ENCODE measurements at regions not wholly inside any gene's neighbourhood (a gene's known extent, or its start where the extent isn't known, plus 50 kb on each side); places are given as distances from the start of the nearest gene placed in this dataset.

- no peak for TF ChIP-seq CTCF (IDR thresholded peaks at IDR 0.05)
- Histone ChIP-seq H3K36me3 (ENCODE audit: insufficient read depth, low read length) (no peaks in the 10 kb centered on the region), H3K27me3 (ENCODE audit: control insufficient read depth in 1 of 2, insufficient read depth in 2 of 2, low read length in 2 of 2) (peaks cover 0 to 2% of the 10 kb centered on the region in 2 experiments), H3K27ac (ENCODE audit: low read depth in 1 of 2, low read length in 2 of 2) (no peak overlapping the region), H3K9me3 (ENCODE audit: control insufficient read depth in 1 of 2, insufficient read depth in 1 of 2, low read length in 2 of 2) (no peaks in the 10 kb centered on the region), H3K4me1 (ENCODE audit: insufficient read depth, low read length) (no peaks in the 10 kb centered on the region), H3K4me3 (ENCODE audit: low read length) (no peak overlapping the region)
- ATAC-seq (ENCODE audit: poor library complexity) (no peak), DNase-seq (no peak)
- no peak overlapping the region for H3K27ac Mint-ChIP-seq
- H3K9me3 Mint-ChIP-seq = no peaks in the 10 kb centered on the region
- H3K27me3 Mint-ChIP-seq = peaks cover 21% of the 10 kb centered on the region
- POLR2A ChIA-PET = no interaction called here
- CTCF ChIA-PET = no interaction called here
- H3K36me3 Mint-ChIP-seq (ENCODE audit: low read depth) = no peaks in the 10 kb centered on the region
- no peak overlapping the region for H3K4me3 Mint-ChIP-seq
- intact Hi-C loops (cut with DNase I, micrococcal nuclease) = no loop called here
- H3K4me1 Mint-ChIP-seq (ENCODE audit: low read depth) = no peaks in the 10 kb centered on the region
Observed at GRCh38 chr12:46892887-46893286, 67.1 kb upstream of the SLC38A4 start.

GRCh38 chr12:46893434-46893833 is 67.6 kb upstream of the SLC38A4 start:
- intact Hi-C loops (cut with DNase I, micrococcal nuclease) = no loop called here
- DNase-seq (no peak), ATAC-seq (ENCODE audit: poor library complexity) (no peak)
- H3K27ac ChIP-seq (ENCODE audit: low read depth in 1 of 2, low read length in 2 of 2) = no peak overlapping the region
- H3K9me3 ChIP-seq (ENCODE audit: control insufficient read depth in 1 of 2, insufficient read depth in 1 of 2, low read length in 2 of 2) = no peaks in the 10 kb centered on the region
- no peak overlapping the region for H3K27ac Mint-ChIP-seq
- no peaks in the 10 kb centered on the region for H3K36me3 Mint-ChIP-seq (ENCODE audit: low read depth)
- ChIA-PET CTCF (no interaction called here), POLR2A (no interaction called here)
- H3K4me3 Mint-ChIP-seq = no peak overlapping the region
- no peaks in the 10 kb centered on the region for H3K4me1 ChIP-seq (ENCODE audit: insufficient read depth, low read length)
- H3K36me3 ChIP-seq (ENCODE audit: insufficient read depth, low read length) = no peaks in the 10 kb centered on the region
- no peak for TF ChIP-seq CTCF (IDR thresholded peaks at IDR 0.05)
- no peaks in the 10 kb centered on the region for H3K4me1 Mint-ChIP-seq (ENCODE audit: low read depth)
- H3K4me3 ChIP-seq (ENCODE audit: low read length) = no peak overlapping the region
- H3K27me3 ChIP-seq (ENCODE audit: control insufficient read depth in 1 of 2, insufficient read depth in 2 of 2, low read length in 2 of 2) = peaks cover 0 to 2% of the 10 kb centered on the region in 2 experiments
- H3K27me3 Mint-ChIP-seq = peaks cover 15% of the 10 kb centered on the region
- no peaks in the 10 kb centered on the region for H3K9me3 Mint-ChIP-seq

- no peak overlapping the region for H3K4me3 ChIP-seq (ENCODE audit: low read length)
- H3K27ac ChIP-seq (ENCODE audit: low read depth in 1 of 2, low read length in 2 of 2) = no peak overlapping the region
- no peaks in the 10 kb centered on the region for H3K4me1 ChIP-seq (ENCODE audit: insufficient read depth, low read length)
- no peak for TF ChIP-seq CTCF (IDR thresholded peaks at IDR 0.05)
- no peaks in the 10 kb centered on the region for H3K36me3 ChIP-seq (ENCODE audit: insufficient read depth, low read length)
- Mint-ChIP-seq H3K27me3 (peaks cover 15% of the 10 kb centered on the region), H3K9me3 (no peaks in the 10 kb centered on the region), H3K36me3 (ENCODE audit: low read depth) (no peaks in the 10 kb centered on the region), H3K4me1 (ENCODE audit: low read depth) (no peaks in the 10 kb centered on the region), H3K27ac (no peak overlapping the region), H3K4me3 (no peak overlapping the region)
- ATAC-seq (ENCODE audit: poor library complexity) (no peak), DNase-seq (no peak)
- no peaks in the 10 kb centered on the region for H3K9me3 ChIP-seq (ENCODE audit: control insufficient read depth in 1 of 2, insufficient read depth in 1 of 2, low read length in 2 of 2)
- no peaks in the 10 kb centered on the region for H3K27me3 ChIP-seq (ENCODE audit: control insufficient read depth in 1 of 2, insufficient read depth in 2 of 2, low read length in 2 of 2)
- ChIA-PET CTCF (no interaction called here), POLR2A (no interaction called here)
- intact Hi-C loops (cut with DNase I, micrococcal nuclease) = no loop called here
Observed at GRCh38 chr12:46895726-46896125, 69.9 kb upstream of the SLC38A4 start.

Data from CD4-positive, alpha-beta T cell (primary cell).